ENCODE measurements at regions not wholly inside any gene's neighbourhood (a gene's known extent, or its start where the extent isn't known, plus 50 kb on each side); places are given as distances from the start of the nearest gene placed in this dataset.
"Not testable (repeated sequence)": the region's sequence is repeated elsewhere in the genome, so short reads cannot be mapped to it uniquely, and the experiment has no call there.

DNA sequence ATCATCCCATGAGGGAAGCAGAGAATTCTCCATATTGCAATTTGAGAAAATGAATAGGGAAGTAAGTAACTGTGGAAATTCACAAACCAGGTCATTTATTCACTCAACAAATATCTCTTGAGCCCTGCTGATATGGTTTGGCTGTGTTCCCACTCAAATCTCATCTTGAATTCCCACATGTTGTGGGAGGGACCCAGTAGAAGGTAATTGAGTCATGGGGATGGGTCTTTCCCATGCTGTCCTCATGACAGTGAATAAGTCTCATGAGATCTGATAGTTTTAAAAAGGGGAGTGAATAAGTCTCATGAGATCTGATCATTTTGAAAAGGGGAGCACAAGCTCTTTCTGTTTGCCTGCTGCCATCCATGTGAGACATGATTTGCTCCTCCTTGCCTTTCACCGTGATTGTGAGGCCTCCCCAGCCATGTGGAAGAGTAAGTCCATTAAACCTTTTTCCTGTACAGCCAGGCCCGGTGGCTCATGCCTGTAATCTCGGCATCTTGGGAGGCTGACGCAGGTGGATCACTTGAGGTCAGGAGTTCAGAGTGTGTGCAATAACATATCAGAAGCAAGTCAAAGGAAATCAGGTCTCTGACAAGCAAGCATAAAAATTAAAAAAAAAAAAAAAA lies 193.2 kb downstream of the NDUFA10 start:
- DNase-seq: no peak

DNA sequence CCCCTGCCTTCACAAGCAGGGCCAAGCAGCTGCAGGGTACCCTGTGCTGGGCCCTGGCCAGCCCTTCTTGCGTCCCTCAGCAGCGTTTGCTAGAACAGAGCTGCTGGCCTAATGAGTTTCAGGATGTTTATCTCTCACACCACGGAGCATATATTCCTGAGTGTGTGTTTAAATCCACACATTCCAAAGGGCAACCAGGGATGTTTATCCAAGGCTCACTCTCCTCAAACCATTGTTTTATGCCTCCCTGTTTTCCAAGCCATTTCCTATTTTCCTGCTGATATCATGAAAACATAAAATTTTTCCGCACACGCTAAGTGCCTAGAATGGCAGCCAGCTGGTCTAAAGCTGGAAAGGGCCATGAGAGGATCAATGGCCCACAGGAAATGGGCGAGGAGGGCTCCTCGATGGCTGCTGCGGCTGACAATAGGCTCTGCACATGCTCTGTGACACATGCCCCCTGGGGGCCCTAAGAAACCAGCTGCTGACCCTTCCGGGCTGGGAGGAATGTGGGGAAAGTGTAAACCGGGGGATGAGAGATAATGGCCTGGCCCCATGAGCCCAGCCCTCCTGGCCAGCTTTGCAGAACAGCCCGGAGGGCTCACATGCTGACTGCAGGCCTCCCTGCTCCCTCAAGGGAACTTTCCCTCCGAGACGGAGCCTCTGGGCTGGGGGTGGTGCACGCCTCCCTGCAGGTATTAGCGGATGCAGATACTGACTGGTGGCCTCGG lies 194.0 kb downstream of the NDUFA10 start:
- DNase-seq: no peak

DNA sequence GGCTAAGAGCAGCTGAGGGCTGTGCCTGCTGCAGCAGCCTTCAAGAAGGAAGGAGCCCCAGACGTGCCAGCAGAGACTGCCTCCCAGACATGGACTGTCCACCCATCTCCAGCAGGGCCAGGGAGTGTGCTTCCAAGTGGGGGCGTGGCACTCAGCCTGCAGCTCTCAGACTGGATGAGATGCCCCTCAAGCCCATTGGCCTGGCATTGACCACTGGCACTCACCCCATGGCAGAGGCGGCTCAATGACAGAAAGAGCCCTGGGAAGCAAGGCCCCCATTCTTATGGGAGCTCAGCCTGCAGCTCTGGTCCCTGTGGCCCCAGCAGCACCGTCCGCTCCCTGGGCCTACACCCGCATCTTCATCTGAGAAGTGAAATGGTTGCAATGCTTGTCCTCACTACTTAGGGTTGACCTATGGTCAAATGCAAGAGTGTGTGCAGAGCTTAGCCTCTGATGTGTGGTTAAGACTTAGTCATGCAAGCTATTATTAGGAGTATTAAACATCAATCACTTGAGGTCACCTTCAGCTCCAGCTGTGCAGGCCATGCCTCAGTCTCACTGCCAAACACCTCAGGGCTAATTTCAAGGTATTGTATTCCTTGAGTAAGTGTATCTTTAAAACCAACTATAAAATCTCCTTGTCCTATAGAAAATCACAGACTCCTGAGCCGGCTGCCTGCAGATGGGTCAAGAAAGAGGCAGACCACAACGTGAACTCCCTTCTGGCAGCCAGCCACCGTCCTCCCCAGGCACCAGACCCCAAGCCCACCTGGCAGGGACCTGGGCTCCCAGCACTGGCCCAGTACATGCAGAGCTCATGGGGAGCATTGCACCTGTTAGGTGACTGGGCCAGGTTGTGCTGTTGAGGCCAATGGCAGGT lies 194.8 kb downstream of the NDUFA10 start:
- no peak for DNase-seq

DNA sequence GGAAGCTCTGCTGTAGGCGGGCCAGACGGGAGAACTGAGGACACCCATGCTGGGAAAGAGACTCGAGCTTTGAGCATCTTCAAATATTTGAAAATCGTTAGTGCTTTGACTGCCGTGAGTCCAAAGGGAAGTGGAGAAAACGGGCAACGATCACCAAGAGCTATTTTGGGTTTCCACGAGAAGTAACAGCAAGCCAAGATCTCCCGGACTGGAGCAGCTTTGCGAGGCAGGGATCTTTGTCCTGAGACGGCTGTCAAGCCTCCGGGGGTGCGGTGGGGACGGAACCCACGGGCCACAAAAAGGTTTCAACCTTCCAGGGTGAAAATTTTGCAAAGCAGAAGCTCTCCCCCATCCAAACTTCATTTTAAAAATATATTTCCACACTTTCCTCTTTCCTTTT lies 195.8 kb downstream of the NDUFA10 start:
- DNase-seq: no peak

DNA sequence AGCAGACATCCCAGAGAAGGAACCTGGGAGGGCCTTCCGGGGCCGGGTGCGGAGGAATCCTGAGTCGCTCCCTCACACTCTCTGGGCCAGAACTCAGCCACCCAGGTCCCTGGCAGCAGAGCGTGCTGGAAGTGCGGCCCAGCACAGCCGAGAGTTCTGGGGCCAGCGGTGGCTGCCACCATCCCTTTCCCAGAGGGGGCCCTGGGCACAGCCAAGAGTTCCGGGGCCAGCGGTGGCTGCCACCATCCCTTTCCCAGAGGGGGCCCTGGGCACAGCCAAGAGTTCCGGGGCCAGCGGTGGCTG lies 196.2 kb downstream of the NDUFA10 start:
- DNase-seq: not testable (repeated sequence)

DNA sequence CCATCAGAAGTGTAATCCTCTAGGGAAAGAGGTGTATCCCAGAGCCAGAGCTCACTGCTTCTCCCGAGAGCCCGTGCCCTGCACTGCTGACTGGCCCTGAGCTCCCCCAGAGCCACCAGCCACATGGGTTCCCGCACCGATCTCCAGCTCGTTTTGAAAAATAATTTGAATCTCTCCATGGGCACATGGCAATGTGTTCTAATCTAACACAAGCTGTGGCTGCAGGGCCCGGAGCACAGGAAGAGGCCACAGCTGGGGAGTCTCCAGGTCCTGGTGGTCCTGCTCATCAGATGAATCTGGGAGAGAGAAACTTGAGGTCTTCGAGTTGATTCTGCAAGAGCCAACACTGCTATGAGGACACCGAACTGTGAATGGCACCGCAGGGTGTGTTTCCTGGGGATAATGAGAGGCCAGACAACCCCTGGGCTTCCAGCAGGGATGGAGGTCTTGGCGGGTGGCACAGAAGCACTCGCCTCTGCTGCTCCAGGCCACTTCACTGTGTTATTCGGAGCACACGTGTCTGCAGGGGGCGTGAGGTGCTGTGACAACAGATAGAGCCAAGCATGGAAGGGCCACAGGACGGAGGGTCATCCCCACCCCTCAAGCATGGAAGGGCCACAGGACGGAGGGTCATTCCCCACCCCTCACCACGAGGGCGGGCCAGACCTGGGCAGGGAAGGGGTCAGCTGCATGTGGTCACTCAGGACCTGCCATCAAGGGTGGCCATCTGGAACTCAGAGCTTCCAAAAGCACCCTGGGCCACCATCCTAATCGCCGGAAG lies 196.8 kb downstream of the NDUFA10 start:
- DNase-seq: no peak

DNA sequence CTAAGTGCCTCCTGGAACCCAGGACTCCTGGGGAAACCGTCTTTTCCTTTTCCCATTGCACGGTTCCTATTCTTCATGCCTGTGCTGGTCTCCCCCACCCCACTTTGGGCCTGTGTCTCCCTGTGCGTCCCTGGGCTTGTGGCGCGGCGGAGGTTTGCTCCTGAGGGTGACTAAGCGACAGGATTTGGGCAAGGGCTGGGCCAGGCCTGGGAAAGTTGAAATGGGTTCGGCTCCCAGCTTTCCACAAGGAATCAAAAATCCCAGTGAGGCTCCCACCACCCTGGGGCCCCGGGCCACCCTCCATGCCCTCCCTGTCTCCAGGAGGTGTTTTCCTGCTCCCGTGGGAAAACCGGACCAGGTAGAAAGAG lies 197.6 kb downstream of the NDUFA10 start:
- DNase-seq: no peak

DNA sequence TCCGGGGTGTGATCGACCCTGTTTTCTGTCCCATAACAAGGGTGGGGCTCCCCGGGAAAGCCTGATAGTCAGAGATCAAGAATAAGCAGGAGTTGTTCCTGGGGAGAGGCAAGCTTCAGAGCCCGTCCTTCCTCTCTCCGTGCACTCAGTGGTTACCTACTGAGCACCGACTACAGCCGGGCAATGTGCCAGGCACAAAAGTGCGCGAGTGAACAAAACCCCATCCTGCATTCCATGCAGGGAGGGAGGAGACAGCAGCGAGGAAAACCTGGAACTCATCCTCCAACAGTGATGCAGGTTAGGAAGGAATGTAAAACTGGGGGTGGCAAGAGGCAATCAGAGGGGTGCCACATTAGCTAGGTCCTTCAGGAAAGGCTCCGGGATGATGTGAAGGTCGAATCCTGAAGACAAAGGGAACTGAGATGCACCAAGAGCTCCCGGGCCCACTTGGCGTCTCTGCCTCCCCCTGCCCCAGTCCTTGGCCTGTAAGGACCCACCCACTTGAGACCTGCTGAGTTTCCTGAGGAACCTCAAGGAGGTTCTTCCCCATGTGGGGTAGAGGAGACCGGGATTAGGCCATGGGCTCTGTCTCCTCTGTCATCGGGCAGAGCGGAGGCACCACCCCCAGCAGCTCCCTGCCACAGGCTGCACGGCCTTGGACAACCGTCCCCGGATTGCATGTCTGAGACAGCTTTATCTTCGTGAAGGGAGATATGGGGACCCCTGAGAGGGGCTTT lies 198.2 kb downstream of the NDUFA10 start:
- DNase-seq: peak; percentile 12

DNA sequence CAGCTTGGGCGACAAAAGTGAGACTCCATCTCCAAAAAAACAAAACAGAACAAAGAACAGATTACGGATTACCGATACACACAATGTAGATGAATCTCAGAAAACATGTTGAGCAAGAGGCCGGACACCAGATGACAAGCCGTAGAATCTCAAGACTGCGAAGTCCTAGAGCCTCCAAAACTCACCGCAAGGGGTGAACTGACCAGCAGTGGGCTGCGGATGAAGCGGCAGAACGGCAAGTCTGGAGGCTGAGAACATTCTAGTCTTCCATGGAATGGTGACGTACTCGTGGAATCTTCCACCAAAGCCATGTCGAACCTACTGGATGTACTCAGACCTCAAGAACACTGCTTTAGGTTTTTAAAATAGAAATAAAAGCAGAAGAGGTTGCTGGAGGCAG lies 198.8 kb downstream of the NDUFA10 start:
- DNase-seq: no peak

DNA sequence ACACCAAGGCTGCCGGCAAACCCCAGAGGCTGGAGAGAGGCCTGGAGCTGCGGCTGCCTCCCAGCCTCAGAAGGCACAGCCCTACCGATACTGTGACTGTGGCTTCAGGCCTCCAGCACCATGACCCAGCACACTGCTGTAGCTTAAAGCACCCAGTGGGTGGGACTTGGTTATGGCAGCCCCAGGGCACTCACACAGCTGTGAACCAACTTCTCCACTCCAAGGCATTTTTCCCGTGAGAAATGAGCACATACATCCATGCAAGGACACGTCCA lies 199.5 kb downstream of the NDUFA10 start:
- no peak for DNase-seq

DNA sequence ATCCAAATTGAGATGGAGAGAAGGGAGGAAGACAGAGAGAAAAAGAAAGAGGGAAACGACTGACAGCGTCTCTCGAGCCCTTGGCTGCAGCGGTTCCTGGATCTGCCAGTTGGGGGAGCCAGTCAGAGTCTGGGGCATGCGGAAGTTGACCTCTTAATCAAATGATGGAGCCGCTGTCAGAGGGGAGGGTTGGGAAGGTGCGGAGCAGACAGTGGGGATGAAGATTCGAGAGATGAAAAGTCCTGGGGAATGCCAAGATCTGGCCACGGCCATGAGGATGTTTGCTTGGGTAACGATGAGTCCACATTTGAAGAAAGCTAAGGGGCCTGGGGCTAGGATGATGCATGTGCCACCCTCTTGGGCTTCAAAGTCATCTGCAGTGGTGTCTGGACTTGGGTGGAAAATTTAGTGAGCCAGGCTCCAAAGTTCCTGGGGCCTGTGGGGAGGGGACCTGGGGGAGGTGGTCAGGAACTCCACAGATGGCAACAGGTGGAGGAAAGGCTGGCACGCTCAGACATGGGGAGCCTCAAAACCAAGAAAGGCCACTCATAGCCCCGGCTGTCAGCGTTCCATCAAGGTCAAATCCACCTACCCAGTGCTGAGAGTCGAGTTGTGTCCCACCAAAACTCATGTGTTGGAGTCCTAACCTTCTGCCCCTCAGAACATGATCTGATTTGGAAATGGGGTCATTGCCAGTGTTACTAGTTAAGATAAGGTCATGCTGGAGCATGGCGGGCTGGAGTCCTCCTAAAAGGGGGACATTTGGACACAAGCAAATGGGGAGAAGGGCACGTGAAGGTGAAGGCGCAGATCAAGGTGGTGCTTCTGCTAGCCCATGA lies 200.1 kb downstream of the NDUFA10 start:
- no peak for DNase-seq

DNA sequence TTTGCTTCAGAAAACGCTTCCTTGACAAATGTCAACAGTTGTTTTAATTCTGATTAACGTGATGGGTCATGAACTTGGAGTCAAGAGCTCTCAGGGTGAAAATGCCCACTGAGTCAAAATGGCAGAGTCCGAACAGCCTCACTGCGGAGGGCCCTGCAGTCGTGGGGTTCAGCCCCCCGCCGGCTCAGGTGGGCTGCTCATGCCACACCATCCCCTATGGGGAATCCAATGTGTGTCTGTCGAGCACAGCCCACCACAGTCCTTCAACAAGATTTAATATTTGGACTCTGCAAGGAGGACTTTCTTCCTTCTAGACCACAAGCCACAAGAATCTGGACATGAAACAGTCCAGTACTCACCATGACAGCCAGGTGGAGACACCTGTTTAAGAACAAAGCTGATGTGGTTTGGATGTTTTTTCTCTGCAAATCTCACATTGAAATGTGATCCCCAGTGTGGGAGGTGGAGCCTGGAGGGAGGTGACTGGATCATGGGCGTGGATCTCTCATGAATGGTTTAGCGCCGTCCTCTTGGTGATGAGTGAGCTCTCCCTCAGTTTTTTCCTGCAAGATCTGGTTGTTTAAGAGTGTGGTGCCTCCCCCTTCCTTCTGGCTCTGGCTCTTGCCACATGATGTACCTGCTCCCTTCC lies 201.0 kb downstream of the NDUFA10 start:
- DNase-seq: peak; percentile 28

DNA sequence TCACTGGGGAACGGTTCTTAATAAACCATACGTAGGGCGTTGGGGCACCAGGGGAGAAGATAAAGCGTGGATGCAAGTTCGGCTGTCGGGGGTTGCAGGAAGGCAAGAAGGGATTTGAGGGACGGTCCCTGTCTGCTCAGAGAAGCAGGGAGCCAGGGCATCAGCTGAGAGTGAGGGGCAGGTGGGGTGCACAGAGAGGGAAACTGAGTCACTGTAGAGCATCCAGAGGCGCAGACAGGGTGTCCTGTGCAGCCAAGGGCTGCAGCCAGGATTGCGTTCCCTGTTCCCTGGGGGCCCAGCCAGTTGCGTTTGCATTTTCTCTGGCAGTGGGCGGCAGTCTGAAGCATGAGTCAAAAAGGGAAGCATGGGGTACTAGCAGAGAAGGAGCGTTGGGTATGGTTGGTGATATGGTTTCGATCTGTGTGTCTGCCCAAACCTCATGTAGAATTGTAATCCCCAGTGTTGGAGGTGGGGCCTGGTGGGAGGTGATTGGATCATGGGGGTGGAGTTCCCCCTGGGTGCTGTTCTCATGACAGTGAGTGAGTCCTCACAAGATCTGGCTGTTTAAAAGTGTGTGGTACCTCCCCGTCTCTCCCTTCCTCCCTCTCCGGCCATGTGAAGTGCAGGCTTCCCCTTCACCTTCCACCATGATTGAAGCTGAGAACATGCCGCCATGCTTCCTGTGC lies 202.9 kb downstream of the NDUFA10 start:
- DNase-seq: no peak

DNA sequence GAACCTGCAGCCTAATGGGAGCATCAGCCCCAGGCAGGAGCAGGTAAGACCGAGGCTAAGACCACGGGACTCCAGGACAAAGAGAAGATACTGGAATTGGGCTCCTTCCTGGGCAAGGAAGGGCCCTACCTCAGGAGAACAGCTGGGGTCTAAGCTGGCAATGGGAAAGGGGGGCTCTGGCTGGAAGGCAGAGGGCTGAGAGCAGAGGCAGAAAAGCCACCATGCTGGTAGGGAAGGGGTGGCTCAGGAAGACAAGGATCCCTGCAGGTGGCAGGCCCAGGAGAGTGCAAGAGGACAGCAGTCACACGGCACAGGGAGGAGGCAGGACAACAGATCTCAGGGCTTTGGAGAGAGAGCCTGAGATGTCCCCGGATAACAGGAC lies 203.5 kb downstream of the NDUFA10 start:
- DNase-seq: no peak

DNA sequence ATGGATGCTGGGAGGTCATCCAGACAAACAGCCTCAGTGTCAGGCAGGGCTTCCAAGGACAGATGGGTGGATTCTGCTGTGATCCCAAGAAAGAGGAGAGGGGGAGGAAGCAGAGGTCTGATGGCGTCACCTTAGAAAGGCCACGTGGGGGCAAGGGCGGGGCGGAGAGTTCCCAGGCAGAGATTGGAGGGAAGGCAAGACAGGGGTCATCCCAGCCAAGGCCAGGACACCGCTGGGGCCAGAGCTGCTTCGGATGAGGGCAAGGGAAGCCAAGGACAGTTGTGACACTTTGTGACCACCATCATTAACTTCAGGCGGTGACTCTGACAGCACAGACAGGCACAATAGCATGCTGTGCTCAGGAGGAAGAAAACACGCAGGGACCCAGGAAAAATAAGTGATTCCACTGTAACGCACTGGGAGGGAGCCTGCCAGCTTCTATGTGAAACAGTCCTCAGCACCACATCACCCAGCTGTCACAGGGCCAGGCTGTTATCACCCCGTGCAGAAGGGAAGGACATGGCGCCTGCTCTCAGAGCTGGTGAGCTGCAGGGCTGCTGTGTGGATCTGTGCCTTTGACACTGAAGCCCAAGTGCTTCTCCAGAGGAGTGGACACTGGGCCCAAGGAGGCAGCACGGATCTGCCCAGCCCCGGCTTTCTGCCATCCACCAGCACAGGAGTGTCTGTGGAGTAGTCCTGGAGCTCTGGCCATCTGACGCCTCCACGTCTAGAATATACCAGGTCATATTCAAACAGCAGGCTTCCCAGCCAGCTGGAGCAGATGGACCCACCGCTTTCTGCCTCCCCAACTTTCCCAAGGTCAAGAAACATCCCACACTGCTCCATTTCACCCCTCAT lies 204.1 kb downstream of the NDUFA10 start:
- DNase-seq: no peak

DNA sequence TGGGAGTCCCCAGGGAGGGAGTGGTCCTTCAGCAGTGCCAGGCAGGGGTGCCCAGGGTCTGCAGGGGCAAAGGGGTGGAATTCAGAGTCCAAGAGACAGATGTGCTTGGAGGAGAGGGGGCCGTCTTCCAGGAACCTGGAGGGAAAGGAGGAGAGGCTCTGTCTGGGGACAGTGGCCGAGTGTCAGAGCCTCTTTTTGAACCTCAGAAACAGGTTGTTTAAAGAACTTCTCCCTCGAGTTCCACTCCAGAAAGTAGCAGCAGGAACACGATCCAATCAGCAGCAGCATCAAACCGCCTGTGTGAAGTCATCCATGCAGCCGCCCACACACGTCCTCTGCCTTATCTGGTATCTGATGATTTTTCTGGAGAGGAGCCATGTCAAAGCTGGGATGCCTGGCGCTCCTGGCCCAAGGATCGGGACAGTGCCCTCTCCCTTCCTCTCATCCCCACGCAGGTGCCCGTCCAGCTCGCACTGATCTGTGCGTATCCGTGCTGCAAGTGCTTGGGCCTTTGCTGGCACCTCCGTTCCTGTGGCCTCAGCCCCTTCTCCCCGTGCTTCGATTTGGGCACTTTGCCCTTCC lies 205.1 kb downstream of the NDUFA10 start:
- no peak for DNase-seq

DNA sequence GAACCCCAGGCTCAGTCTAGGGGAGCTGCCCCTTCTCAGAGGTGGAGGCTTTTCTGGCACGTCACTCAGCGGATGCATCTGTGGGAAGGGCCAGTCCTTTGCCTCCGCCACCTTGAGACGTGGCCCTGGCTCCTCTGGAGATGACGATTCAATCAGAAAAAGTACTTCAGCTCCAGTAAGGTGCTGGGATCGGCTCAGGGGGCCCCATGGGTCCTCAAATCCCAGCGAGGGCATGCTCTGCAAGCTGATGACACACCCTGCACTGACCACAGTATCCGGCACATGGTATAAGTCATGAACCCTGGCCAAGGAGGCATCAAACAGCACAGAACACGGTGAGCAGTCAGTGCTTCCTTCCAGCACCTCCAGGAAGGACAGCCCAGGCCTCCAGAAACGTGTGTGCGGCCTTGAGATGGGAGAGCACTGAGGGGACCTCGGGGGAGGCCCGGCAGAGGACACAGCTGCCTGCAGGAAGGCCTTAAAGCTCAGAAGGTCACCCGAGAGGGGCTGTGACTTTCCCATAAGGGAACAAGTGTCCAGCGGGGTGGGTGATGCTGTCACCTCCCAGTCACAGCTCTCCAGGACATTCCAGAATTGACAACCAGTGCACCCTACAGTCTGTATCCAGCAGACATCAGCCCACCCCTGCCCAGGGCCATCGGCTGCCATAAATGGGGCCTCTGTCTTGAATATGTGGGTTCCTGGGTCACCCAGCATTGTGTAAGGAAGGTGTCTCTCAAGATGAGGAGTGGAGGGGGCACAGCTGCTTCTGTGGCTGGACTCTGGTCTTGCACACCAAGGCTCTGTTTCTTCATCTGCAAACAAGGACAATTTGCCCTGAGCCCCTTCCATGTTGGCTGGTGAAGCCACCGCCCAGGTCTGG lies 205.8 kb downstream of the NDUFA10 start:
- DNase-seq: no peak

DNA sequence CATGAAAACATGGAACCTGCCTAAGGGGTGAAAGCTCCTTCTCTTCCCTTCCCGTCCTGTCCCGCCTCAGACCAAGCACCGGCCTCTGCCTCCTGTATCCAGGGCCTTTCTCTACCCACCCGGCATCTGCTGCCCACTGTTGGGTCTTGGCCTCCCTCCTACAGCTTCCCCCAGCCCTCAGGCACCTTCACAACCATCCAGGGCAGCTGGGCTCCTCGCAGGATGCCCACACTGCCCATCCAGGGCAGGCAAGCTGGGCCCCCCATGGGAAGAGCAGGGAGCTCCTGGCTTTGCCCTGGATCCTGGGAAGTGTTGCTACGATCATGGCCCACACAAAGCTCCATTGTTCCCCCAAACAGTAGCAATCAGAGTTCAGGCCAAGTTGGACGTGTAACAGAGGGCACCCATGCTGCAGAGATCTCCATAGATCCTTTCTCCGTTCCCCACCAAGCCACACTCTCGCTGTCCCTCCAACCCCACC lies 206.6 kb downstream of the NDUFA10 start:
- DNase-seq: no peak
